HepG2 (cell line): ENCODE measurements at regions not wholly inside any gene's neighbourhood (a gene's known extent, or its start where the extent isn't known, plus 50 kb on each side); places are given as distances from the start of the nearest gene placed in this dataset.

Experiments
- ATAC-seq: fragments of 200-7000 bp; cut with Tn5 transposase; 3 replicates; pipeline ENCODE4 v1.9.1; 2020; ENCODE audit warnings: mild to moderate bottlenecking, moderate library complexity
- BruUV-seq: library from RNA; stranded (reverse); fragments of 400-500 nt; replicated peaks from 2 replicates; lab custom pipeline; 2021; lab: Mats Ljungman, UMichigan
- CTCF ChIA-PET: fragments of 300-600 bp; formaldehyde crosslinking; extraction: SDS; loops from one replicate; lab custom pipeline; 2021; ENCODE audit warnings: low total read pairs, inconsistent platforms, low intra/inter-chr PET ratio; lab: Yijun Ruan, JAX
- POLR2A ChIA-PET: fragments of 350-600 bp; sonication (Branson Sonifier 250); formaldehyde crosslinking; loops from one replicate; lab custom pipeline; 2020; ENCODE audit warnings: antibody characterized with exemption, inconsistent platforms; lab: Yijun Ruan, JAX
- DNase-seq: peaks from one replicate; pipeline ENCODE4 v3.0.0-alpha.2; 2015; ENCODE audit warnings: low spot score
- FAIRE-seq: peaks from 3 replicates; lab custom pipeline; 2011; peaks lifted over from hg19 to GRCh38; lab: Jason Lieb, UNC
- H2AFZ ChIP-seq: one replicate; pipeline ENCODE4 v1.6.1; 2011; ENCODE audit warnings: low read length, inconsistent platforms
- H3K27ac ChIP-seq: fragments of 300-600 bp; 3 replicates; pipeline ENCODE4 v1.8.0; 2011; ENCODE audit warnings: mixed run types, mild to moderate bottlenecking, mixed read lengths, low read length, inconsistent platforms; ENCODE audit not compliant: insufficient read depth; ENCODE audit errors: extremely low read length
- H3K27me3 ChIP-seq, 2 experiments: fragments of 200-600 bp in 1 of 2; 2 replicates in 1 of 2; 3 replicates in 1 of 2; pipeline versions ENCODE4 v1.6.0 to v1.8.0; 2011; ENCODE audit warnings: low read length in 2 of 2, mild to moderate bottlenecking in 2 of 2, moderate library complexity in 2 of 2, inconsistent platforms in 1 of 2; ENCODE audit not compliant: insufficient read depth in 2 of 2, control insufficient read depth in 1 of 2
- H3K36me3 ChIP-seq, 2 experiments: fragments of 200-600 bp in 1 of 2; replicated peaks in 1 of 2; 2 replicates in 1 of 2; 3 replicates in 1 of 2; pipeline versions ENCODE4 v1.5.1 to v1.8.0; 2011; ENCODE audit warnings: low read length in 2 of 2, inconsistent platforms in 1 of 2; ENCODE audit not compliant: insufficient read depth in 2 of 2, control insufficient read depth in 1 of 2
- H3K4me1 ChIP-seq: 2 replicates; pipeline ENCODE4 v1.5.1; 2012; ENCODE audit warnings: low read length, inconsistent platforms; ENCODE audit not compliant: insufficient read depth
- H3K4me2 ChIP-seq: 2 replicates; pipeline ENCODE4 v1.6.0; 2011; ENCODE audit warnings: low read depth, low read length, inconsistent platforms
- H3K4me3 ChIP-seq, 3 experiments: fragments of 200-600 bp in 1 of 3; sonication (generic), shearing (Covaris generic) in 1 of 3; replicated peaks in 1 of 3; 2 replicates each; pipeline ENCODE4 v1.5.1; 2011 to 2016; ENCODE audit warnings: low read length in 3 of 3, inconsistent platforms in 2 of 3, low read depth in 2 of 3, mild to moderate bottlenecking in 2 of 3, control low read depth in 1 of 3, mixed read lengths in 1 of 3; ENCODE audit not compliant: insufficient read depth in 1 of 3
- H3K79me2 ChIP-seq: one replicate; pipeline ENCODE4 v1.6.1; 2011; ENCODE audit warnings: low read length, inconsistent platforms; ENCODE audit not compliant: insufficient read depth
- H3K9ac ChIP-seq: 2 replicates; pipeline ENCODE4 v1.6.0; 2011; ENCODE audit warnings: mild to moderate bottlenecking, low read depth, low read length, inconsistent platforms; ENCODE audit not compliant: insufficient read depth
- H3K9me3 ChIP-seq: 2 replicates; pipeline ENCODE4 v1.5.1; 2012; ENCODE audit warnings: mild to moderate bottlenecking, low read length
- H4K20me1 ChIP-seq: 2 replicates; pipeline ENCODE4 v1.6.0; 2011; ENCODE audit warnings: inconsistent platforms, mild to moderate bottlenecking, low read length, moderate library complexity; ENCODE audit not compliant: insufficient read depth
- DRAP1 ChIP-seq: IDR thresholded peaks from 2 replicates; pipeline ENCODE4 v1.6.1; 2016; ENCODE audit warnings: missing genetic modification reagents, missing compliant biosample characterization
- FOXM1 ChIP-seq: sonication (generic); formaldehyde crosslinking; IDR thresholded peaks from 2 replicates; pipeline ENCODE4 v1.5.0; 2020; ENCODE audit warnings: missing genetic modification reagents
- FOXO1 ChIP-seq: sonication (generic); formaldehyde crosslinking; IDR thresholded peaks from 2 replicates; pipeline ENCODE4 v1.4.0; 2020; ENCODE audit warnings: missing genetic modification reagents
- NFYC ChIP-seq: IDR thresholded peaks from 2 replicates; pipeline ENCODE4 v1.6.1; 2016; ENCODE audit warnings: missing genetic modification reagents, missing compliant biosample characterization
- PHF20 ChIP-seq: sonication (generic); formaldehyde crosslinking; IDR thresholded peaks from 2 replicates; pipeline ENCODE4 v1.5.0; 2020; ENCODE audit warnings: mild to moderate bottlenecking, missing genetic modification reagents
- PRDM10 ChIP-seq: sonication (generic); formaldehyde crosslinking; IDR thresholded peaks from 2 replicates; pipeline ENCODE4 v1.4.0; 2020; ENCODE audit warnings: low read depth, missing genetic modification reagents
- SIN3A ChIP-seq: IDR thresholded peaks from 2 replicates; pipeline ENCODE4 v1.6.1; 2011; ENCODE audit warnings: low read depth, mild to moderate bottlenecking, control low read depth, low read length, borderline replicate concordance
- SNAPC5 ChIP-seq: sonication (generic); formaldehyde crosslinking; IDR thresholded peaks from 2 replicates; pipeline ENCODE4 v1.8.1; 2023; ENCODE audit warnings: mild to moderate bottlenecking, missing genetic modification reagents, borderline replicate concordance
- ZBTB37 ChIP-seq: sonication (generic); formaldehyde crosslinking; IDR thresholded peaks from 2 replicates; pipeline ENCODE4 v1.4.0; 2020; ENCODE audit warnings: mild to moderate bottlenecking, missing genetic modification reagents
- ZBTB38 ChIP-seq: sonication (generic); formaldehyde crosslinking; IDR thresholded peaks from 2 replicates; pipeline ENCODE4 v1.5.1; 2020; ENCODE audit warnings: mild to moderate bottlenecking, missing genetic modification reagents
- ZMAT5 ChIP-seq: sonication (generic); formaldehyde crosslinking; IDR thresholded peaks from 2 replicates; pipeline ENCODE4 v1.5.0; 2020; ENCODE audit warnings: mild to moderate bottlenecking, low read depth, missing genetic modification reagents, borderline replicate concordance
- ZNF609 ChIP-seq: sonication (generic); formaldehyde crosslinking; IDR thresholded peaks from 2 replicates; pipeline ENCODE4 v1.4.0; 2020; ENCODE audit warnings: mild to moderate bottlenecking, missing genetic modification reagents, borderline replicate concordance
- ZNF879 ChIP-seq: sonication (generic); formaldehyde crosslinking; IDR thresholded peaks from 2 replicates; pipeline ENCODE4 v1.8.1; 2023; ENCODE audit warnings: missing genetic modification reagents
- WGBS: methylation state at CpG from one replicate; pipeline ENCODE4 v1.1.6; 2017; ENCODE audit warnings: low lambda C conversion rate; 5-methylcytosine and 5-hydroxymethylcytosine counted together
- in situ Hi-C: cut with HindIII; loops from 2 replicates; pipeline ENCODE4 v1.10.0; 2017; ENCODE audit warnings: low pct_unique_long_range_greater_than_20kb; ENCODE audit not compliant: extremely low pct_ligation_motif_present
- intact Hi-C: fragments of 100-400 bp; cut with micrococcal nuclease; formaldehyde crosslinking; loops from one replicate; pipeline ENCODE4 v1.10.0; 2022; ENCODE audit not compliant: unreplicated experiment

GRCh38 chr7:35866186-35866585, 65.3 kb downstream of the SEPTIN7 start:
- WGBS = 70% methylated on average over 1 of the region's 1 CpG
- H2AFZ ChIP-seq = no peak overlapping the region
- CTCF ChIA-PET = no interaction called here
- DNase-seq = no peak
- H3K27me3 ChIP-seq = no peaks in the 10 kb centered on the region
- in situ Hi-C loops = no loop called here
- POLR2A ChIA-PET = no interaction called here
- H3K36me3 ChIP-seq = peaks cover 2 to 16% of the 10 kb centered on the region in 2 experiments; a peak in 4 of 5 replicates
- H3K27ac ChIP-seq = no peak overlapping the region
- H3K9me3 ChIP-seq = no peaks in the 10 kb centered on the region
- no peak overlapping the region for H3K9ac ChIP-seq
- no peaks in the 10 kb centered on the region for H3K4me1 ChIP-seq
- H3K4me2 ChIP-seq = no peak overlapping the region
- ATAC-seq = no peak
- no peak overlapping the region for H3K4me3 ChIP-seq
- intact Hi-C loops = no loop called here
- no peak for FAIRE-seq
- H4K20me1 ChIP-seq = no peaks in the 10 kb centered on the region
- BruUV-seq = no TSS peak
- H3K79me2 ChIP-seq = peaks cover 7% of the 10 kb centered on the region
- TF ChIP-seq ZNF609 (CRISPR knock-in tag) (no peak), DRAP1 (CRISPR knock-in tag) (no peak), PHF20 (CRISPR knock-in tag) (no peak), ZBTB37 (CRISPR knock-in tag) (no peak), ZBTB38 (CRISPR knock-in tag) (no peak), FOXO1 (no peak), SNAPC5 (CRISPR knock-in tag) (no peak), SIN3A (no peak), FOXM1 (CRISPR knock-in tag) (no peak), NFYC (no peak), PRDM10 (no peak), ZMAT5 (CRISPR knock-in tag) (no peak), ZNF879 (CRISPR knock-in tag) (no peak)
